ENCODE measurements at regions not wholly inside any gene's neighbourhood (a gene's known extent, or its start where the extent isn't known, plus 50 kb on each side); places are given as distances from the start of the nearest gene placed in this dataset.

DNA sequence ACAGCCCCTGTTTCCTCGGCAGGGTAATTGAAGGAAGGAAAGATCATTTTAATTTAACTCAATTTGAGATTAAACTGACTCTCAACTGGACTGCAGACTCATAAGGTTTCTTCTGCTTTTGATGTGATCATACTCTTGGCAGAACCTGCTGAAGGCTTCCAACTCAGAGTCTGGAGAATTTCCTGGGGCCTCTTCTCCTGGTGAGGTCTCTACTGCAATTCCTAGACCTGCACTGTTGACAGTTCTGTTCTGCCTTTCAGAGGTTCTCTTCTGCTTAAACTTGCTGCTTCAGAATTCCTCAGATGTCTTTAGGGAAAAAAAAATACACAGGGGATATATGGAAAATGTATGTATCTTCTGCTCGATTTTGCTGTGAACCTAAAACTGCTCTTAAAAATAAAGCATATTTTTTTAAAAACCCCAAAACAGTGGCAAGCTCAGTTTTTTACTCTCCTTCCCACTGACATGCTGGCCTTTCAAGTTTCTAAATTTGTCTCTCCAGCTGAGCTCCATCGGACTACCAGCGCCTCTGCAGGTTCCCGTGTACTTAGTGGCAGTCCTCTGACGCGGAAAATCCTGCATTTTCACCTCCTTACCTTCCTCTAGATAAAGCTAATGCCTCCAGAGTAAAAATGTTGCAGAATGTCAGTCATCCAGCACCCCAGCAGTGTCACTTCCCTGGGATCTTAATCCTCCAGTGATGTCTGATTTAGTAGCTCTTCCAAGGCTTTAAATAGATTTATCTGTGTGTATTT is 733.5 kb upstream of the SGCG start:
- Histone ChIP-seq H3K4me3 (no peak overlapping the region), H3K4me1 (replicated peaks in 1 of 2; ENCODE audit: control insufficient read depth in 2 of 2, insufficient read depth in 2 of 2, low read length in 2 of 2) (no peaks in the 10 kb centered on the region), H3K79me2 (ENCODE audit: control insufficient read depth, insufficient read depth, low read length) (no peaks in the 10 kb centered on the region), H4K20me1 (replicated peaks; ENCODE audit: control insufficient read depth, insufficient read depth, low read length) (no peaks in the 10 kb centered on the region), H3K9me3 (replicated peaks; ENCODE audit: control insufficient read depth, insufficient read depth, low read depth, low read length) (no peaks in the 10 kb centered on the region), H3K27me3 (ENCODE audit: control insufficient read depth in 2 of 2, insufficient read depth in 2 of 2, low read length in 2 of 2) (no peaks in the 10 kb centered on the region), H3K36me3 (ENCODE audit: control insufficient read depth, insufficient read depth, low read length) (no peaks in the 10 kb centered on the region), H3K27ac (ENCODE audit: extremely low read depth, low read depth, low read length) (no peak overlapping the region), H2AFZ (ENCODE audit: low read depth, low read length) (no peak overlapping the region), H3K9ac (ENCODE audit: insufficient read depth in 1 of 2, low read depth in 2 of 2, low read length in 2 of 2) (no peak overlapping the region), H3K9me1 (ENCODE audit: control insufficient read depth, insufficient read depth, low read length) (no peaks in the 10 kb centered on the region), H3K4me2 (ENCODE audit: insufficient read depth, low read length) (no peak overlapping the region)
- 0% methylated on average over 7 of the region's 7 CpGs for WGBS (ENCODE audit: insufficient coverage, low coverage, missing lambda C conversion rate)
- ATAC-seq (no peak), DNase-seq (ENCODE audit: extremely low read depth in 1 of 4, low spot score in 3 of 4) (no peak), FAIRE-seq (no peak)
- in situ Hi-C loops (cut with MboI) = no loop called here
- ChIA-PET CTCF (ENCODE audit: low intra/inter-chr PET ratio) (no interaction called here), POLR2A (interaction anchor here (0.7 kb wide), 1 partner anchor 11 kb away, joined by 3 read pairs; no protein-coding TSS in a partner anchor)
- no TSS peak for BruUV-seq (replicated peaks)
- TF ChIP-seq HMG20A (CRISPR knock-in tag; conservative IDR thresholded peaks at IDR 0.05) (no peak), ZNF668 (CRISPR knock-in tag; IDR thresholded peaks at IDR 0.05) (no peak), ZNF780A (CRISPR knock-in tag; IDR thresholded peaks at IDR 0.05) (no peak)
- intact Hi-C loops (cut with micrococcal nuclease) = no loop called here

GRCh38 chr13:22449251-22449650 is 731.5 kb upstream of the SGCG start:
- 0% methylated on average over 5 of the region's 5 CpGs for WGBS (ENCODE audit: insufficient coverage, low coverage, missing lambda C conversion rate)
- ATAC-seq = no peak
- in situ Hi-C loops (cut with MboI) (no loop called here), intact Hi-C loops (cut with micrococcal nuclease) (no loop called here)
- CTCF ChIA-PET (ENCODE audit: low intra/inter-chr PET ratio) = no interaction called here
- H3K9ac ChIP-seq (ENCODE audit: insufficient read depth in 1 of 2, low read depth in 2 of 2, low read length in 2 of 2) = no peak overlapping the region
- no peaks in the 10 kb centered on the region for H3K9me1 ChIP-seq (ENCODE audit: control insufficient read depth, insufficient read depth, low read length)
- no peak overlapping the region for H3K4me2 ChIP-seq (ENCODE audit: insufficient read depth, low read length)
- no peak for DNase-seq (ENCODE audit: extremely low read depth in 1 of 4, low spot score in 3 of 4)
- POLR2A ChIA-PET = no interaction called here
- no peaks in the 10 kb centered on the region for H3K4me1 ChIP-seq (replicated peaks in 1 of 2; ENCODE audit: control insufficient read depth in 2 of 2, insufficient read depth in 2 of 2, low read length in 2 of 2)
- no peak overlapping the region for H2AFZ ChIP-seq (ENCODE audit: low read depth, low read length)
- no peaks in the 10 kb centered on the region for H4K20me1 ChIP-seq (replicated peaks; ENCODE audit: control insufficient read depth, insufficient read depth, low read length)
- H3K9me3 ChIP-seq (replicated peaks; ENCODE audit: control insufficient read depth, insufficient read depth, low read depth, low read length) = no peaks in the 10 kb centered on the region
- H3K27me3 ChIP-seq (ENCODE audit: control insufficient read depth in 2 of 2, insufficient read depth in 2 of 2, low read length in 2 of 2) = no peaks in the 10 kb centered on the region
- BruUV-seq (replicated peaks) = no TSS peak
- no peaks in the 10 kb centered on the region for H3K79me2 ChIP-seq (ENCODE audit: control insufficient read depth, insufficient read depth, low read length)
- H3K4me3 ChIP-seq = no peak overlapping the region
- no peak overlapping the region for H3K27ac ChIP-seq (ENCODE audit: extremely low read depth, low read depth, low read length)
- TF ChIP-seq ZNF316 (IDR thresholded peaks at IDR 0.05) (peak; percentile 58; the same call in 1 of the 2 replicates), ZNF780A (CRISPR knock-in tag; IDR thresholded peaks at IDR 0.05) (no peak), MAFK (IDR thresholded peaks at IDR 0.05; ENCODE audit: low read length) (peak; percentile 22; the same call in 1 of the 2 replicates)
- no peak for FAIRE-seq
- H3K36me3 ChIP-seq (ENCODE audit: control insufficient read depth, insufficient read depth, low read length) = no peaks in the 10 kb centered on the region
